NCI-H345 treated with DMSO at 0.1 percent for 48 hours (cell line): ENCODE measurements at regions not wholly inside any gene's neighbourhood (a gene's known extent, or its start where the extent isn't known, plus 50 kb on each side); places are given as distances from the start of the nearest gene placed in this dataset.
A peak's percentile ranks its signal among the peaks of the same experiment; 100 is the strongest.
"Not testable (repeated sequence)": the region's sequence is repeated elsewhere in the genome, so short reads cannot be mapped to it uniquely, and the experiment has no call there.

ENCODE experiments used
- DNase-seq: peaks from one replicate; lab custom pipeline; 2025; ENCODE audit not compliant: unreplicated experiment; lab: John Stamatoyannopoulos, UW

GRCh38 chr3:115204475-115204874 is 57.4 kb upstream of the ZBTB20 start:
- DNase-seq, result no peak

- no peak for DNase-seq
Measured at GRCh38 chr3:115208066-115208750, 61.1 kb upstream of the ZBTB20 start.

- no peak for DNase-seq
Measured at GRCh38 chr3:115211810-115212492, 64.9 kb upstream of the ZBTB20 start.

GRCh38 chr3:115212615-115213014 is 65.5 kb upstream of the ZBTB20 start:
- no peak for DNase-seq

GRCh38 chr3:115213052-115213451 is 66.0 kb upstream of the ZBTB20 start:
- not testable (repeated sequence) for DNase-seq

GRCh38 chr3:115217292-115217677 is 70.2 kb upstream of the ZBTB20 start:
- DNase-seq, result no peak

GRCh38 chr3:115217678-115218451 is 70.8 kb upstream of the ZBTB20 start:
- DNase-seq, result peak; percentile 14

- DNase-seq, result no peak
Measured at GRCh38 chr3:115218859-115219258, 71.8 kb upstream of the ZBTB20 start.

GRCh38 chr3:115224687-115225086 is 77.6 kb upstream of the ZBTB20 start:
- no peak for DNase-seq

GRCh38 chr3:115226844-115227445 is 79.9 kb upstream of the ZBTB20 start:
- no peak for DNase-seq

- no peak for DNase-seq
Measured at GRCh38 chr3:115227461-115227860, 80.4 kb upstream of the ZBTB20 start.

GRCh38 chr3:115228266-115228665 is 81.2 kb upstream of the ZBTB20 start:
- DNase-seq, result no peak

- DNase-seq, result no peak
Measured at GRCh38 chr3:115232167-115232566, 85.1 kb upstream of the ZBTB20 start.

GRCh38 chr3:115233021-115233420 is 85.9 kb upstream of the ZBTB20 start:
- DNase-seq, result no peak

GRCh38 chr3:115236496-115236895 is 89.4 kb upstream of the ZBTB20 start:
- no peak for DNase-seq

- peak; percentile 36 for DNase-seq
Measured at GRCh38 chr3:115239717-115240116, 92.6 kb upstream of the ZBTB20 start.

GRCh38 chr3:115244350-115244749 is 97.3 kb upstream of the ZBTB20 start:
- no peak for DNase-seq

GRCh38 chr3:115245438-115245837 is 98.3 kb upstream of the ZBTB20 start:
- no peak for DNase-seq

GRCh38 chr3:115245899-115246298 is 98.8 kb upstream of the ZBTB20 start:
- no peak for DNase-seq

GRCh38 chr3:115246461-115247020 is 99.5 kb upstream of the ZBTB20 start:
- no peak for DNase-seq

- no peak for DNase-seq
Measured at GRCh38 chr3:115248274-115248673, 101.2 kb upstream of the ZBTB20 start.
